NCI-H2107 treated with DMSO at 0.1 percent for 48 hours (cell line): ENCODE measurements at regions not wholly inside any gene's neighbourhood (a gene's known extent, or its start where the extent isn't known, plus 50 kb on each side); places are given as distances from the start of the nearest gene placed in this dataset.
"Not testable (repeated sequence)": the region's sequence is repeated elsewhere in the genome, so short reads cannot be mapped to it uniquely, and the experiment has no call there.

ENCODE experiments used
- DNase-seq: peaks from one replicate; lab custom pipeline; 2025; ENCODE audit not compliant: unreplicated experiment; lab: John Stamatoyannopoulos, UW

GRCh38 chr7:67358738-67359137 lies 362.1 kb downstream of the TYW1 start:
- not testable (repeated sequence) for DNase-seq

DNA sequence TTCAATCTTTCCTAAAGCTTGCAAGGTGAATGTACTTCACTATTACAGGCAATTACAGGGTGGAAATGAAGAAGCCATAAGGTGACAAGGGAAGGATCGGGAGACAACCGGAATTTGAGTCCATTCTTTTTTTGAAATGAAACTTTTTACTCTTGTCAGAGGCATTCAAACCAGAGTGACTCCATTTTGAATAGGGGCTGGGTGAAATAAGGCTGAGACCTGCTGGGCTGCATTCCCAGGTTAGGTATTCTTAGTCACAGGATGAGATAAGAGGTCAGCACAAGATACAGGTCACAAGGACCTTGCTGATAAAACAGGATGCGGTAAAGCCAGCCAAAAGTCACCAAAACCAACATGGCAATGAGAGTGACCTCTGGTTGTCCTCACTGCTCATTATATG lies 363.3 kb downstream of the TYW1 start:
- DNase-seq: no peak

DNA sequence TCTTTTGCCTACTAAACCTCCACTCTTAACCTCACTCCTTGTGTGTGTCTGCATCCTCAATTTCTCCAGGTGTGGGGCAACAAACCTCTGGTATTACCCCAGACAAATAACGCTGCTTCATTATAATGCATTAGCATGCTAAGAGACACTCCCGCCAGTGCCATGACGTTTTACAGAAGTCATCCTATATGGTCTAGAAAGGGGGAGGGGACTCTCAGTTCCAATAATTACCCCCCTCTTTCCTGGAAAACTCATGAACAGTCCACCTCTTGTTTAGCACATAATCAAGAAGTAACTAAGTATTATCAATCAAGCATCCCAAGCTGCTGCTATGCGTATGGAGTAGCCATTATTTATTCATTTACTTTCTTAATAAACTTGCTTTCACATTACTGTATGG lies 364.5 kb downstream of the TYW1 start:
- DNase-seq: no peak

GRCh38 chr7:67364441-67365017 lies 367.9 kb downstream of the TYW1 start:
- no peak for DNase-seq

DNA sequence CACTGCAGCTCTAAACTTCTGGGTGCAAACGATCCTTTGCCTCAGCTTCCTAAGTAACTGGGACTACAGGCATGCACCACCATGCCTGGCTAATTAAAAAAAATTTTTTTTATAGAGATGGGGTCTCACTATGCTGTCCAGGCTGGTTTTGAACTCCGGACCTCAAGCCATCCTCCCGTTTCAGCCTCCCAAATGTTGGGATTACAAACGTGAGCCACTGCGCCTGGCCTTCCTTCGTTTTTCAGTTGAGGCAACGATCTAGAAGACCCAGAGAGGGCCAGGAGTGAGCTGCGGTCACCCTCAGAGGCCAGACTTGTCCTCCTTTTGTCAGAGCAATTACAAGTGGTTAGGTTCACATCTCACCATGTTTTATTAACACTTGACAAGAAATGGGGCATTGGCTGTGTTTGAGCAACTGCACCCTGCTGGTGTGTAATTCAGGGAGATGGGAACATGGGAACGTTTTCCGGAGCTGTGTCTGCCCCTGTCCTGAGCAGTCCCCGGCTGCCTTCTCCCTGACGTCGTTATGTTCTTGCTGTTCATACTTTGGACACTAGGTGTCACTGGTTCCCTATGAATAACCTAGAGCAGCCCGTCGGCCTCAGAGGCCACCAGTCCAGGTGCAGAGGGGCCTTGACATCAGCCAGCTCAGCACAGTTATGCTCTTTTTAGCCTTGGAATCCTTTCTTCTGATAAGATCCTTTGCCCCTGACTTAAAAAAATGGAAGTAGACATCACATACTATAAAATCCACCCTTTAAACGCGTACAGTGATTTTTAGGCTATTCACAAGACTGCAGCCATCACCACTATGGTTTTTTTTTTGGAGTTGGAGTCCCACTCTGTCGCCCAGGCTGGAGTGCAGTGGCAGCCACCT lies 375.0 kb downstream of the TYW1 start:
- DNase-seq: peak; percentile 85

- DNase-seq: not testable (repeated sequence)
These were observed 376.8 kb downstream of the TYW1 start for GRCh38 chr7:67373389-67373788.

DNA sequence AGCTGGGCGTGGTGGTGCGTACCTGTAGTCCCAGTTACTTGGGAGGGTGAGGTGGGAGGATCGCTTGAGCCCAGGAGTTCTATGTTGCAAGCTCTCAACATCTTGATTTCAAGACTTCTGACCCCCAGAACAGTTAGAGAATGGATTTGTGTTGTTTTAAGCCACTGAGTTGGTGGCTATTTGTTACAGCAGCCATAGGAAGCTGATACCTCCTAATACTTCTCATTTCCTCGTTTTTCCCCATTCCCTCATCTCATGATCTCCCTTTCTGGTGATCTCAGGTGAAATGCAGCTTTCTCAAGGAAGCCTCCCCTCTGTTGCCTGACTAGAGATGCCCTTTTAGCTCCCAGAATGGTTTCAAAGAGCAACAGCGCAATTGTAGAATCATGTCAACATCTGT lies 378.8 kb downstream of the TYW1 start:
- no peak for DNase-seq

DNA sequence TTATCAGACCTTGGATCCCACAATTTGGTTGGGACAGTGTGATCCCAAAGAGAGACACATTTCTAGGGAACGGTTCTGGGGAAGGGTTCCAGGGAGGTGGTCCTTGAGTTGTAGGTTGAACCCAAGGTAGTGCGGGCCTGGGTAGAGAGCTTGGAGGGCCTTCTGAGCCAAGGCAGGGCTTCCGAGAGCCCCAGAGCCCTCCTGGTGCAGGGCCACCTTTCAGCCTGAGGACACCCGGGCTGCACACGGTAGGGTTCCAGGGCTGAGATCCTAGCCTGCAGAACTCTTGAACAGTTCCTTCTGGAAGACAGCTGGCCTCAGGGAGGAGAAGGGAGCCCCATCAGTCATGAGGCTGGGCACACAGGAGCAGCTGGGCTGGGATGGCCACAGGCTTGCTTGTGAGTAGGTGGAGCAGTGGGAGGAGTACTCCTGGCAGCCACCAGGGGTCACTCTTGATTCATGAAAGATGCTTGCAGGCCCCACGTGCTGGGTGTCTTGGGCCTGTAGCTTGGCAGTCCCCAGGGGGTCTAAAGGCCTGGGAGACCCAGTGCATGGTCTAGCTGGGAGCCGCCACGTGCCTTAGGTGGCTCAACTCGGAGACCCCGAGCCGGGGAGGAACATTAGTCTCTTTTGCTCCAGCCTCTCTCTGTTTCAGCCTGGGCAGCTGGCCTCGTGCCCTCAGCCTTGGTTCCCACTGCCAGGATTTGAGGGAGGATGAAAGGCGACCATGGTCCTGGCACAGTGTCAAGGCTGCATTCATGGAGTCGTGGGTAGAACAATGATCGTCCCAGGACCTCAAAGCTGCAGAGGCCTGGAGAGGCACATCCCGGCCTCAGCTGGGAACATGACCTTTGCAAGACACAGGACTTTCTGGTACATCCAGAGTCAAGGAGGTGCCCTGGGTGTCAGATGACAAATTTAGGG lies 381.6 kb downstream of the TYW1 start:
- peak; percentile 43 for DNase-seq

DNA sequence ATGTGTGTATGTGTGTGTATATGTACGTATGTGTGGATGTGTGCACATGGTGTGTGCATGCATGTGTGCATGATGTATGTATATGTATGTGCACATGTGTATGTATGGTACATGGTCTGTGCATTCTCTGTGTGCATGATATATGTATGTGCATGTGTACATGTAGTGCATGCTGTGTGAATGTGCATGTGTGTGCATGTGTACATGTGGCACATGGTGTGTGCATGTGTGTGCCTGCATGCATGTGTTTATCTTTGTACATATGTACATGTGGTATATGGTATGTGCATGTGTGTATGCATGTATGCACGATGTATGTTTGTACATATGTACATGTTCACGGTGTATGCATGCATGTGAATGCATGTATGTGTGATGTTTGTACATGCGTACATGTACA lies 383.7 kb downstream of the TYW1 start:
- DNase-seq: no peak

- no peak for DNase-seq
These were observed 384.2 kb downstream of the TYW1 start for GRCh38 chr7:67380858-67381257.

GRCh38 chr7:67387851-67388250 lies 391.2 kb downstream of the TYW1 start:
- DNase-seq: no peak

- no peak for DNase-seq
These were observed 394.5 kb downstream of the TYW1 start for GRCh38 chr7:67391168-67391567.

- peak; percentile 17 for DNase-seq
These were observed 396.2 kb downstream of the TYW1 start for GRCh38 chr7:67392596-67393438.

DNA sequence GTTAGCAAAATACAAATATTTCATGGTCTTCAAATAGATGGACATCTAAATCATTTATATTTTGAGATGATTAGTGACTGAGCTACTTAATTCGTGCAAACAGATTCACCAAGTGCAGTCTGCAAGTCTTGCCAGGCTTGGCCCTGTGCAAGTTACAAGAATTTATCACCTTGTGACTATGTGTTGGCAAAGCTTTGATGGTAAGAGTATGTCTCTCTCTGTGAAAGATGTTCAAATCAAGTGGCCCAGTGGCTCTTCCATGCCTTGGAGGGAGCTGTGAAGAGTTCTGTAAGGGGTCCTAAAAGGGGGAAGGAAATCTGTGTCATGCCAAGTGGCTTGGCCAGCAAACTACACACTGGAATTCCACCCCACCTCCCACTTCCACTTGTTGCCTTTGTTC lies 397.3 kb downstream of the TYW1 start:
- no peak for DNase-seq

- no peak for DNase-seq
These were observed 402.3 kb downstream of the TYW1 start for GRCh38 chr7:67398916-67399315.

DNA sequence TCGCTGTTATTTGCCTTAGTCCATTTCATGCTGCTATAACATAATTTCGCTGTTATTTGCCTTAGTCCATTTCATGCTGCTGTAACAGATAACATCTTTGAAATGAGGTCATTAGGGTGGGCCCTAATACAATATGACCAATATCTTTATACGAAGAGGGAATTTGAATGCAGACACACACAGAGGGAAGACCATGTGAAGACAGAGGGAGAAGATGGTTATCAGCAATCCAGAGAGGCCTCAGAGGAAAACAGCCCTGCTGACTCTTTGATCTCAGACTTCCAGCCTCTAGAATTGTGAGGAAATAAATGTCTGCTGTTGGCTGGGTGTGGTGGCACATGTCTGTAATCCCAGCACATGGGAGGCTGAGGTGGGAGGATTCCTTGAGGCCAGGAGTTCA lies 404.9 kb downstream of the TYW1 start:
- no peak for DNase-seq

GRCh38 chr7:67402280-67402679 lies 405.6 kb downstream of the TYW1 start:
- DNase-seq: no peak

DNA sequence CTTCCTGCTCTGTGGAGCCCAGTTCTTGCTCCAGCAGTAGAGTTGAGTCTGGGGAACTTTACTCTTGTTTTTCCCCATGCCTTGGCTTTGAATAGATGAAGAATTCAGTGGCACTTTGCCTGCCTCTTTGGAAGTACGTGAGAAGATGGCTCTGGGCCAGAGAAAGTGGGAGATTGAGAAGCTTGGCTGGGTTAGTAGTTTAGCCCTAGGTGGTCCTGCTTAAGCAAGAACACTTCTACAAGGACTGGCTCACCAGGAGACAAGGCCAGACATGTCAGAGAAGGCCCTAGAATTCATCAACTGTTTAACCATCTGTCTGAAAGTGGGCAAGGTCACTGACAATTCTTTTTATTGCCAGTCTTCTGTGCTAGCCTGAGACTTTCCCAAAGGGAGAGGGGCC lies 410.3 kb downstream of the TYW1 start:
- DNase-seq: no peak

GRCh38 chr7:67407392-67408071 lies 410.9 kb downstream of the TYW1 start:
- DNase-seq: no peak

DNA sequence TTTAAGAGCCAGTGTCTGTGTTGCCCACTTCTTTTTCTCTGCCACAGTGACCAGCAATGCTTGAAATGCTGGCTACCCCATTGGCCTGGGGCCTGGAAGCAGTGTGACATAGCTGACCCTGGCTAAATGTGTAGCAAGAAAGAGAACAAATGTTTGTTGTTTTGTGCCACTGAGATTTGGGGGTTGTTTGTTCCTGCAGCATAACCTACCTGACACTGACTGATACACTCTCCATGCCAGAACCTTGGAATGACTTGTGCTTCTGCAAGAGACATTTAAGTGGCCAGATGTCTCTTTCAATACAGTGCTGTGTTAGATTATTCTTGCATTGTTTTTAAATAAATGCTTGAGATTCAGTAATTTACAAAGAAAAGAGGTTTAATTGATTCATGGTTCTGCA lies 411.5 kb downstream of the TYW1 start:
- DNase-seq: no peak
